ENCODE measurements at regions not wholly inside any gene's neighbourhood (a gene's known extent, or its start where the extent isn't known, plus 50 kb on each side); places are given as distances from the start of the nearest gene placed in this dataset.

GRCh38 chr13:30124131-30124768 lies 183.1 kb downstream of the KATNAL1 start:
- Histone ChIP-seq H3K79me2 (no peaks in the 10 kb centered on the region), H3K9me3 (ENCODE audit: control insufficient read depth, low read length) (no peaks in the 10 kb centered on the region), H3K27ac (no peak overlapping the region), H3K4me2 (ENCODE audit: low read length) (no peak overlapping the region), H3K9ac (no peak overlapping the region), H3K4me3 (ENCODE audit: low read depth, low read length) (no peak overlapping the region), H3K27me3 (ENCODE audit: control insufficient read depth, insufficient read depth, low read length) (no peaks in the 10 kb centered on the region), H2AFZ (no peak overlapping the region), H3K4me1 (no peaks in the 10 kb centered on the region), H3K36me3 (ENCODE audit: control insufficient read depth, insufficient read depth, low read length) (no peaks in the 10 kb centered on the region)
- TF ChIP-seq CTCF (IDR thresholded peaks at IDR 0.05): no peak

GRCh38 chr13:30123575-30123974 lies 183.8 kb downstream of the KATNAL1 start:
- H3K4me1 ChIP-seq: no peaks in the 10 kb centered on the region
- no peak for TF ChIP-seq CTCF (IDR thresholded peaks at IDR 0.05)

GRCh38 chr13:30121666-30122065 lies 185.7 kb downstream of the KATNAL1 start:
- H3K9ac ChIP-seq: no peak overlapping the region
- no peak overlapping the region for H2AFZ ChIP-seq
- no peaks in the 10 kb centered on the region for H3K27me3 ChIP-seq (ENCODE audit: control insufficient read depth, insufficient read depth, low read length)
- no peak overlapping the region for H3K4me2 ChIP-seq (ENCODE audit: low read length)
- H3K4me1 ChIP-seq: no peaks in the 10 kb centered on the region
- no peak for TF ChIP-seq CTCF (IDR thresholded peaks at IDR 0.05)
- no peak overlapping the region for H3K4me3 ChIP-seq (ENCODE audit: low read depth, low read length)
- H3K79me2 ChIP-seq: no peaks in the 10 kb centered on the region
- no peaks in the 10 kb centered on the region for H3K36me3 ChIP-seq (ENCODE audit: control insufficient read depth, insufficient read depth, low read length)
- H3K27ac ChIP-seq: no peak overlapping the region
- H3K9me3 ChIP-seq (ENCODE audit: control insufficient read depth, low read length): no peaks in the 10 kb centered on the region

More at GRCh38 chr13:30123575-30123974, 183.8 kb downstream of the KATNAL1 start:
- no peaks in the 10 kb centered on the region for H3K36me3 ChIP-seq (ENCODE audit: control insufficient read depth, insufficient read depth, low read length)
- H2AFZ ChIP-seq: no peak overlapping the region
- no peak overlapping the region for H3K9ac ChIP-seq
- no peak overlapping the region for H3K4me2 ChIP-seq (ENCODE audit: low read length)
- no peak overlapping the region for H3K4me3 ChIP-seq (ENCODE audit: low read depth, low read length)
- H3K27ac ChIP-seq: no peak overlapping the region
- no peaks in the 10 kb centered on the region for H3K27me3 ChIP-seq (ENCODE audit: control insufficient read depth, insufficient read depth, low read length)
- H3K79me2 ChIP-seq: no peaks in the 10 kb centered on the region
- no peaks in the 10 kb centered on the region for H3K9me3 ChIP-seq (ENCODE audit: control insufficient read depth, low read length)

GRCh38 chr13:30121244-30121643 lies 186.1 kb downstream of the KATNAL1 start:
- H3K27ac ChIP-seq: no peak overlapping the region
- TF ChIP-seq CTCF (IDR thresholded peaks at IDR 0.05): no peak

More at GRCh38 chr13:30121244-30121643, 186.1 kb downstream of the KATNAL1 start:
- no peaks in the 10 kb centered on the region for H3K27me3 ChIP-seq (ENCODE audit: control insufficient read depth, insufficient read depth, low read length)
- no peak overlapping the region for H3K4me2 ChIP-seq (ENCODE audit: low read length)
- no peaks in the 10 kb centered on the region for H3K36me3 ChIP-seq (ENCODE audit: control insufficient read depth, insufficient read depth, low read length)
- no peaks in the 10 kb centered on the region for H3K4me1 ChIP-seq
- no peaks in the 10 kb centered on the region for H3K79me2 ChIP-seq
- no peak overlapping the region for H2AFZ ChIP-seq
- no peaks in the 10 kb centered on the region for H3K9me3 ChIP-seq (ENCODE audit: control insufficient read depth, low read length)
- no peak overlapping the region for H3K9ac ChIP-seq
- H3K4me3 ChIP-seq (ENCODE audit: low read depth, low read length): no peak overlapping the region

Data from parathyroid adenoma (tissue), 2 donors.